ENCODE measurements at regions not wholly inside any gene's neighbourhood (a gene's known extent, or its start where the extent isn't known, plus 50 kb on each side); places are given as distances from the start of the nearest gene placed in this dataset.
A peak's percentile ranks its signal among the peaks of the same experiment; 100 is the strongest.

- H3K4me3 ChIP-seq (ENCODE audit: low read length), result no peak overlapping the region
- peak; percentile 50 for DNase-seq (ENCODE audit: low read depth)
Observed at GRCh38 chr3:128549283-128550112, 56.5 kb upstream of the GATA2 start.

GRCh38 chr3:128548426-128549282 is 55.7 kb upstream of the GATA2 start:
- DNase-seq (ENCODE audit: low read depth), result no peak
- TF ChIP-seq CTCF (conservative IDR thresholded peaks at IDR 0.05; ENCODE audit: low read depth, low read length), result no peak
- H3K4me3 ChIP-seq (ENCODE audit: low read length), result no peak overlapping the region

More at GRCh38 chr3:128549283-128550112, 56.5 kb upstream of the GATA2 start:
- no peak for TF ChIP-seq CTCF (conservative IDR thresholded peaks at IDR 0.05; ENCODE audit: low read depth, low read length)

GRCh38 chr3:128548021-128548420 is 55.0 kb upstream of the GATA2 start:
- TF ChIP-seq CTCF (conservative IDR thresholded peaks at IDR 0.05; ENCODE audit: low read depth, low read length), result no peak
- no peak for DNase-seq (ENCODE audit: low read depth)
- H3K4me3 ChIP-seq (ENCODE audit: low read length), result no peak overlapping the region

- TF ChIP-seq CTCF (conservative IDR thresholded peaks at IDR 0.05; ENCODE audit: low read depth, low read length), result no peak
- H3K4me3 ChIP-seq (ENCODE audit: low read length), result no peak overlapping the region
- DNase-seq (ENCODE audit: low read depth), result peak; percentile 48
Observed at GRCh38 chr3:128547368-128547987, 54.5 kb upstream of the GATA2 start.

- no peak for DNase-seq (ENCODE audit: low read depth)
- TF ChIP-seq CTCF (conservative IDR thresholded peaks at IDR 0.05; ENCODE audit: low read depth, low read length), result no peak
Observed at GRCh38 chr3:128546646-128547045, 53.6 kb upstream of the GATA2 start.

GRCh38 chr3:128545120-128545752 is 52.2 kb upstream of the GATA2 start:
- no peak overlapping the region for H3K4me3 ChIP-seq (ENCODE audit: low read length)
- no peak for DNase-seq (ENCODE audit: low read depth)
- TF ChIP-seq CTCF (conservative IDR thresholded peaks at IDR 0.05; ENCODE audit: low read depth, low read length), result no peak

More at GRCh38 chr3:128546646-128547045, 53.6 kb upstream of the GATA2 start:
- no peak overlapping the region for H3K4me3 ChIP-seq (ENCODE audit: low read length)
